ENCODE measurements at regions not wholly inside any gene's neighbourhood (a gene's known extent, or its start where the extent isn't known, plus 50 kb on each side); places are given as distances from the start of the nearest gene placed in this dataset.

GRCh38 chr14:87160989-87161388 lies 832.0 kb downstream of the GALC start:
- TF ChIP-seq EZH2 (IDR thresholded peaks at IDR 0.05; ENCODE audit: borderline replicate concordance, low read depth, low read length, severe bottlenecking) (no peak), POLR2A (IDR thresholded peaks at IDR 0.05; ENCODE audit: low read depth, low read length) (no peak), CTCF (IDR thresholded peaks at IDR 0.05; ENCODE audit: extremely low read depth in 1 of 2, insufficient read depth in 1 of 2, low read depth in 1 of 2, low read length in 2 of 2) (no peak), JUN (IDR thresholded peaks at IDR 0.05; ENCODE audit: borderline replicate concordance, insufficient read depth, insufficient read length, low read depth) (no peak), POLR2AphosphoS5 (IDR thresholded peaks at IDR 0.05; ENCODE audit: insufficient read depth, low read depth, low read length) (no peak), MAX (IDR thresholded peaks at IDR 0.05; ENCODE audit: insufficient read depth, insufficient read length) (no peak)
